Putamen (tissue), 1 donor: ENCODE measurements at regions not wholly inside any gene's neighbourhood (a gene's known extent, or its start where the extent isn't known, plus 50 kb on each side); places are given as distances from the start of the nearest gene placed in this dataset.

Experiments used
- DNase-seq: peaks from one replicate; pipeline ENCODE4 v3.0.0-alpha.2; 2016; ENCODE audit warnings: low spot score

DNA sequence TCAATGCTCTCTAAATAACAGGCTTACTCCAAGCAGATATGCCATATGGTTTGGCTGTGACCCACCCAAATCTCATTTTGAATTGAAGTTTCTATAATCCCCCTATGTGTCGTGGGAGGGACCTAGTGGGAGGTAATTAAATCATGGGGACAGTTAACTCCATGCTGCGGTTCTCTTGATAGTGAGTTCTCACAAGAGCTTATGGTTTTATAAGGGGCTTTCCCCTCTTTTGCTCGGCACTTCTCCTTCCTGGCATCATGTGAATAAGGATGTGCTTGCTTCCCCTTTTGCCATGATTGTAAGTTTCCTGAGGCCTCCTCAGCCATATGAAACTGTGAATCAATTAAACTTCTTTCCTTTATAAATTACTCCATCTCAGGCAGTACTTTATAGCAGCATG lies 302.7 kb upstream of the ZC3H15 start:
- no peak for DNase-seq

DNA sequence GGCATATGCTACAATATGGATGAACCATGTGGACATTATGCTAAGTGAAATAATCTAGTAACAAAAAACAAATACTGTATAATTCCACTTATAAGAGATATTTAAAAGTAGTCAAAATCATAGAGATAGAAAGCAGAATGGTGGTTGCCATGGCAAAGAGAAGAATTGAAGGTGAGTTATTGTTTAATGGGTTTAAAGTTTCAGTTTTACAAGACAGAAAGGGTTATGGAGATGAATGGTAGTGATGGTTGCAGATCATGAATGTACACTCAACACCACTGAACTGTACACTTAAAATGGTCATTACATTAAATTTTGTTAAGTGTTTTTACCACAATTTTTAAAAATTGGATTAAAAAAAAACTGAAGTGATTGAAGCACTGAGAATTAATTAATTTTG lies 298.2 kb upstream of the ZC3H15 start:
- no peak for DNase-seq

DNA sequence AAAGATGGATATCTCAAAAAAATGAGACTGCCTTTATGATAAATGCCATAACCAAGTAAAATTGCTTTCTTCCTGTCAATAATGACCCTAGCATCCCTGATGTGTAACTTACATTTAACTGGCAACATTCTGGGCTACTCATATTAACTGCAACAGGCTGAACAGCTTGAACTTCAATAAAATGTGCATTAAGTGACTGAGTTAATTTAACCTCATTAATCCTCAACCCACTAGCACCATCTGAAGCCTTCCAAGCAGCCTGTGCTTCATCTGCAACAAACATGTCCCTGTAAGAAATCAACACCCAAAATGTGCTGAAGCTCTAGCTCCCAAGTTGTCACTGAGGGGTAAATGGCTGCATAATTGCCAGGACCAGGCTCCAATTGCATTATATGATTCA lies 296.2 kb upstream of the ZC3H15 start:
- no peak for DNase-seq

DNA sequence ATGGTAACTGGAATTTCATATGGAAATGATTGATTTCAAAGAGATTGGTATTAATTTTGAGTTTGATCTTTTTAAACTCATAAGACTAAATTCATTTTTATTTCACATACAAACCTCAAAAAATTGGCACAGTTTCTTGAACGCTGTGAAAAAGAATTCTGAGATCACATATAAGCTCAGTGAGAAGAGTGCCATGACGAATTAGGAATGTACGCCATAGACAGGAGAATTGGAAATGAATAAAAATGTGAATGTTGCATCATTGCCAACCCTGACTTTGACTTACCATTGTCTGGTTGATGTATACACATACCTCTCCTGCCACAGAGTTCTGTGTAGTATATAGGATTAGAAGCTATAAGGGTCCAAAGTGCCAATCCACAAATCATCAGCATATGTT lies 290.4 kb upstream of the ZC3H15 start:
- DNase-seq, result no peak

DNA sequence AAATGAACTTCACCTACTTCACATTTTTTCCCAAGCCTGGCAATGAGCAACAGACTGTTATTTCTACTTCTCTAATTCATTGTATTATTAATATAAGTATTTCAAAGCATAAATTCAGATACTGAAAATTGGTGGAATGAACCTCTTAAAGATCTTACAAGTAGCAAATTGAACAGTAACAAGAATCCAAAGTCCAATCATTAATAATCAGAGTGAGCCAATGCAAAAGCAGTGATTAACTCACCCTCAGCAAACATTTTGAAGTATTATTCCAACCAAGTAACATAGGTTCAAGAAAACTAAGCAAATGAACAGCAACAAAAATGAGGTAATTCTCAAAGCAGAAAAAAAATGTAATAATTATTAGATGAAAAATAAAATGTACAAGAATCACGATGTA lies 288.1 kb upstream of the ZC3H15 start:
- DNase-seq, result no peak

DNA sequence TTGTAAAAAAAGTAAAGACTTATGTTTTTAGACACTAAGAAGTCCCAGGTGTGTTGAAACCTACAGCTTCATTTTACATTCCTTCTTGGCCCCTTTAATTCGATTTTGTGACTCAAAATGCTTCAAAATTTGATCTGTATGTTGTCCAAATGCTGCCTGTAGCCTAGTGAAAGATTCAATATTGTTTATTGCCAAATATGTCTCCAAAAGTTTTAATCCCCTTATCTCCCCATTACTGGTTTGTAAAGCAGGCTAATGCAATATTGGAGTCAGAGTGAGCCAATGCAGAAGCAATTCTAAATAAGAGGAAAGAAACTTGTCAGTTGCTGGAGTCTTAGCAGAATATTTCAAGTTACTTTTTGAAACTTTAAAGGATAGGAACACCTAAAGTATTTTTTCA lies 287.0 kb upstream of the ZC3H15 start:
- no peak for DNase-seq

DNA sequence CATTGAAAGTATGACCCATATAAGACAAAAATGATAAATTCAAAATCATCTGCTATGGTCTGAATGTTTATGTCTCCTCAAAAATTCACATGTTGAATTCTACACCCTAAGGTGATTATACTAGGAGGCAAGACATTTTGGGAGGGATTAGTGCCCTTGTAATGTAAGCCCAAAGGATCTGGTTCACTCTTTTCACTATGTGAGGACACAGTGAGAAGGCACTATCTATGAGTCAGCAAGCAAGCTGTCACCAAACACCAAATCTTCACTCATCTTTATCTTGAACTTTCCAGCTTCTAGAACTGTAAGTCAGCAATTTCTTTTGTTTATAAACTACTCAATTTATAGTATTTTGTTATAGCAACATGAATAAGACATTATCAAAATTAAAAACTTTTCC lies 284.7 kb upstream of the ZC3H15 start:
- no peak for DNase-seq

DNA sequence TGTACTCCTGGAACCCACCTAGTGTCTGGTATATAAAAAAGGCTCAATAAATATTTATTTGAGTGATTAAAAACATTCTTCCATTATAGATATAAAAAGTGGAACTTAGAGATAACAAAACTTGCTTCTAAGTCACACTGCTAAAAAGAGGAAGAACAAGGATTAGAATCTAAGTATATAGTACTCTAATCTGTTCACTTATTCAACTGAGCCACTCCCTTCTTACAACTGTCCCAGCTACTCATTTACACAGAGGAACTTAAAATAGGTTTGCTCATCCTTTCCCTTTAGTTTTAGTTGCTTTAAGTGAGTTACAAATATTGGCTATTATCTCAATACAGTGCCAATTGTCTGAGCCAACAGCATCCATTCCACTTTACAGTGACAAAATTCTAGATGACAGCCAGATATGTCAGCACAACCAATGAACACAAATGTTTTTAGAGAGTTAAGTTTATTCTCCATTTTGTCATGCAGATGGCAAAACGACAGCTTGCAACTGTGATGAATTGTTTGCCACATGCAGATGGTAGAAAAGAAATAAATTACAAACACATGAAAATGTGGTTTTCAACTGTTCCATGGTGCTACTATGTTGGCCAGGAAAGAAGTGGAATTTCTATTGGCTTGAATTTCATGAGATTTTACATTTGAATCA lies 280.7 kb upstream of the ZC3H15 start:
- no peak for DNase-seq

DNA sequence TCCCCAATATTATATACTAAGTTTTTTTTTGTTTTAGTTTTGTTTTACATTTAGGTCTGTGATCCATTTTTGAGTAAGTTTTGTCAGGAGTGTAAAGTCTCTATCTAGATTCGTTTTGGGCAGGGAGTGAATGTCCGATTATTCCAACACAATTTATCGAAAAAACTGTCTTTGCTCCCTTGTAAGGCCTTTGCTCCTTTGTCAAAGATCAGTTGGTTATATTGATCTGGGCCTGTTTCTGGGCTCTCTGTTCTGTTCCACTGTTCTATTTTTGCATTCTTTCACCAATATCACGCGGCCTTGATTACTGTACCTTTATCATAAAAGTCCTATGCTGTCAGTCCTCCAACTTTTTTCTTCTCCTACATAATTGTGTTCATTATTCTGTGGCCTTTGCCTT lies 276.5 kb upstream of the ZC3H15 start:
- no peak for DNase-seq

DNA sequence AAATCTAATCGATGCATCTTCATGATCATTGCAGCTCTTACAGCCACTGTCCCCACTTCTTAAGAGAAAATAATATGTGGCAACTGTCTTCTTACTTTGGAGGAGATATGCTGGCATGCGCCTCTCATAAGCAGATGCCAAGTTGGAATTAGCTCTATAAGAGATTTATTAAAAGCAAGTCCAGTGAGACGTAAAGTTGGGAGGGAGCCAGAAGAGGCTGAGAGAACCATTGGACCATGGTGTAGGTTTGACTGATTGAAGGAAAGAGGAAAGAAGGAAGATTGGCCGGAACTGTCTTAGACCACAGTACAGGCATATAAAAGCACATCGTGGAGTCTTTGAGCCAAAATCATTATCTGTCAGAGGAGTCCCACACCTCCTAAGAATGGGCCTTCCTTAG lies 265.7 kb upstream of the ZC3H15 start:
- DNase-seq, result no peak

DNA sequence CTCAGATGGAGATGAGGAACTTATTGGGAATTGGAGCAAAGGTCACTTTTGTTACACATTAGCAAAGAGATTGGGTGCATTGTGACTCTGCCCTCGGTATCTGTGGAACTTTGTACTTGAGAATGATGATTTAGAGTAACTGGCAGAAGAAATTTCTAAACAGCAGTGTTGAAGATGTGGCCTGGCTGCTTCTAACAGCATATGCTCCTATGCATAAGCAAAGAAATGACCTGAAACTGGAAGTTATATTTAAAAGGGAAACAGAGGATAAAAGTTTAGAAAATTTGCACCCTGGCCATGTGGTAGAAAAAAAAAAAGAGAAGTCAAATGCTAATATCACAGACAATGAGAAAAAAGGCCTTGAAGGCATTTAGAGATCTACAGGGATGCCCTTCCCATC lies 256.8 kb upstream of the ZC3H15 start:
- DNase-seq, result no peak

DNA sequence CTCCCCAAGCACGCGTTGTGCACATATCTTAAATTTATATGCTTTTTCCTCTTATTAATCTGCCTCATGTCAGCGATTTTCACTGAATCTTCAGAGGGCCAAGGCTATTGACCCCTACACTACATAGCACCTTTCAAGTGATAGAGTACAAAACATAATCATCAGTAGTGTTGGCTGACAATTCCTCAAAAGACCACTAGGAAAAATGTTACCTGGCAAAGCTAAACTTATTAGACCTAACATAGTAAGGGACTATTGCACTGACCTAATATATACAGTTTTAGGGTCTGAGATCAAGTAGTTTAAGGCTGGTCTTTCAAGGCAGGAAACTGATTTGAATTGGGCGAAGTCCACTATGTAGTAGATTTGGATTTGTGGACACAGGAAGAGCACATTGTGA lies 244.2 kb upstream of the ZC3H15 start:
- DNase-seq, result no peak

DNA sequence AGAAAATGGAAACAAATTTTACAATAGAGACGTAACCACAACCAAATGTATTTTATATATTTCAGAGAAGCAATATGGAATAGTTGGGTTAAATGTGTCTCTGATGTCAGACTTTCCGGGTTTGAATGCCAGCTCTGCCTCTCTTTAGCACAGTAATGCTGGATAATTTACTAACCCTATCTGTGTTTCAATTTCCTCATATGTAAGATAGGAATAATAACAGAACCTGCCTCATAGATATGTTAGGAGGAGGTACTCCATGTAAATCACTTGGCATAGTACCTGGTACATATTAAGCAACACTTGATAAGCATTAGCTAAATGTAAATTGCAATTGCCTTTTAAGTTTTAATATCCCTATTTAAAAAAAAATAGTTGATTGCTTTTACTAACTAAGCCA lies 231.3 kb upstream of the ZC3H15 start:
- no peak for DNase-seq

DNA sequence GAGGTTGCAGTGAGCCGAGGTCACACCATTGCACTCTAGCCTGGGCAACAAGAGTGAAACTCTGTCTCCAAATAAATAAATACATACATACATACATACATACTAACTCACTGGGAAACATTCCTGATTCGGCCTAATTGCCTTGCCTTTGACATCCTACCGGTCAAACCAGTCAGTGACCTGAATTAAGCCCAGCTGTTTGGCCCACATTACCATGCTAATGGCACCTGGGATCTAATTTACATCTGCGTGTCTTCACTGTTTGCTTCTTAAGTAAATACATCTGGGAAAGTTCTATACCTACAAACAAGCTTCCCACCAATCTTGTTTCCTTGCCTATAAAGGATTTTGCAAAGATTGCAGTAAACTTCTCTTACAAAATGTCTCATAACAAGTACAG lies 230.2 kb upstream of the ZC3H15 start:
- DNase-seq, result no peak

DNA sequence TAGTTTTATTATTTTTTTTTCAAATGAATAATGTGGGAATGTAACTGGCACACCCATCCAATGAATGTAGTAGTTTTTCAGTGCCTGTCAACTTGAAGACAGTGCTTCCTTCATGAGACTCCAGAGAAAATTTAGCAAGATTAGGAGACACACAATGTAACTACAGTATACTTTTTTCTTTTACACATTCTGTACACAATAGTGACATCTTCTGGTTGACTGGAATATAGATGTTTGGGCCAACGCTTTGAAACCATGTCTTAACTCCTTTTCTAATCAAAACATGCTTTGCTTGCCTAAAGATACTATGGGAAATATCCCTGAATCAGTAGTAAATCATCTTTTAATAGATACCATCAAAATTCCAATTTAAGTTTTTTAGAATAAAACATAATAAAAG lies 229.5 kb upstream of the ZC3H15 start:
- peak; percentile 45 for DNase-seq

DNA sequence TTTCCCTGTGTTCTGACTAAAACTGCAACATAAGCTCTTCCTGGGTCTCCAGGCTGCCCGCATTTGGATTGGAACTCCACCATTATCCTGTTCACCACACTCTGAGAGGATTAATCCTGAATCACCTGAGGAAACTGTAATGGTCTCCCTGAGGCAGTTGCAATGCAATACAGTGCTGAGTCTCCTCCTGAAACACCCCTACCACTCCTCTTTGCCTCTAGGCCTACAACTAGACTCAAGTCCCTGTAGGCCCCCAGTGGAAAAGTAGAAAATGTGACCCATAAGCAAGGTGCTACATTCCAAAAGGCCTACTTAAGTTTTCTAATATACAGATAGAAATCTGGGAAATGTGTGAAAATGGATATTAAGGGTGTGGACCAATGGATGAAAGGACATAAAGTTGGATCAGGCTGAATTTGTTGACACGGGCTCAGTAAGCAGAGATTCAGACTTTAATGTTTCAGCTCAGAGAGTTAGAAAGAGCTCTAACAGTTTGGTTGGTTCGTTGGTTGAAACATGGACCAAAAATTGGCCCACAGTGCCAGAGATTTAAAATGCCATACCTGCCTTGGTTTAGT lies 222.3 kb upstream of the ZC3H15 start:
- no peak for DNase-seq

DNA sequence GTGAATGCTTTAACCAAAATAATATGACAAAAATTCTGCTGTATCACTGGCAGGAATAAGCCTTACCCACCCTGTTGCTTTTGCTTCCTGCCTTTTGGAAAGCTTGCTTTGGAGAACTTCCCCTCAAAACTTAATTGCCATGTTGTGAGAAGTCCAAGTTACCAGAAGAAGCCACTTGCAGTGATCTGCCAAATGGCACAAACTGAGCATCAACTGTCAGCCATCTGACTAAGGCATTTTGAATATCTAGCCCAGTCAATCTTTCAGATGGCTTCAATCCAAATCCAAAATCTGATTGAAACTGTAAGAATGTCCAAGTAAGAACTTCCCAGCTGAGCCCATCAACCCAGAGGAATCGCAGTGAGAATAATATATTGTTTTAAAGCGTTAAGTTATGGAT lies 216.5 kb upstream of the ZC3H15 start:
- no peak for DNase-seq

DNA sequence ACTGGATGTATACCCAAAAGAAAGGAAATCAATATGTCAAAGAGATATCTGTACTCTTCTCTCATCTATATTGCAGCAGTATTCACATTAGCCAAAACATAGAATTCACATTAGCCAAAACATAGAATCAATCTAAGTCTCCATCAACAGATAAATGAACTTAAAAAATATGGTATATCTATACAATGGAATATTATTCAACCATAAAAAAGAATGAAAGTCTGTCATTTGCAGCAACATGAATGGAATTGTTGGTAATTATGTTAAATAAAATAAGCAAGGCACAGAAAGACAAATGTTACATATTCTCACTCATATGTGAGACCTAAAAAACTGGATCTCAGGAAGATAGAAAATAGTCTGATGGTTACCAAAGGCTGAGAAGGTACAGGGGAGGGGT lies 212.1 kb upstream of the ZC3H15 start:
- no peak for DNase-seq

DNA sequence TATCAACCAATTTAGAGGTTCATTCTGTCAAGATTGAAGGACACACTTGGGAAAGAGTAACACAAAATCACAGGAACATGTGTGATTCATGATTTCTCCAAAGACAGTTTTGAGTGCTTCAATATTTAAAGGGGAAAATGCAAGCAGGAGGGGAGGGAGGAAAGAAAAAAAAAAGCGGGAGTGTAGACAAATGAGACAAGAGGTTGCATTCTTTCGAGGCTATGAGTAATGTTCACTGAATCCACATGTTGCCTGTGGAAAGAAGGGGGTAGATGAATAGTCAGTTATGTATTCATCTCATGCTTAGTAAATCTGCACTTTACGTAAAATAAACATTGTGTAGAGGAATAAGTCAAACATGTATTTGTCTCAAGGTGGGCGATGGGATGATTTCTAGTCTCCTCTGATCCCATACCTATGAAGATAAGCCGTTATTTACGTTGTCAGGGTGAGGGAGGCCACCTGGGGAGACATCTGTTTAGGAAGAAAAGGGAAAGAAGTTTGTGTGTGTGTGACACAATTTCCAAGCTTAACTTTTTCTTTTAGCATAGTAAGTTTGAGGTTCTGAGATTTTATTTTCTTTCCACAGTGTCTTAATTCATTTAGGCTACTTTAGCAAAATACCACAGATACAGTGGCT lies 211.0 kb upstream of the ZC3H15 start:
- DNase-seq, result no peak

DNA sequence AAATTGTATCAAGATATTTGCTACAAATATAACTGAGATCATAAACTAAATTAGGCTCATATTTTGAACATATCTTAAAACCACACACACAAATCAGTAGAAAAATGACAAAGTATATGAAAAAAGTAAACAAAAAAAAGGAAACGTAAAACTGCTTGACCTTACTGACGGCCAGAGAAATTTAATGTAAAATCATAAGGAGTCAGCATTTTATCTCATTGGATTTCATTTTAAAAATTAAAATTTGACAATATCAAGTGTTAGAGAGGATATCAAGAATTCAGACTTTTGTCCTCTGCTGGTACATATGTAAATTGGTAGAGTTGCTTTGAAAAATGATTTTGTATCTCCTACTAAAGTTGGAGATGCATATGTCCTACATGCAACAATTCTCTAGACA lies 209.2 kb upstream of the ZC3H15 start:
- no peak for DNase-seq

DNA sequence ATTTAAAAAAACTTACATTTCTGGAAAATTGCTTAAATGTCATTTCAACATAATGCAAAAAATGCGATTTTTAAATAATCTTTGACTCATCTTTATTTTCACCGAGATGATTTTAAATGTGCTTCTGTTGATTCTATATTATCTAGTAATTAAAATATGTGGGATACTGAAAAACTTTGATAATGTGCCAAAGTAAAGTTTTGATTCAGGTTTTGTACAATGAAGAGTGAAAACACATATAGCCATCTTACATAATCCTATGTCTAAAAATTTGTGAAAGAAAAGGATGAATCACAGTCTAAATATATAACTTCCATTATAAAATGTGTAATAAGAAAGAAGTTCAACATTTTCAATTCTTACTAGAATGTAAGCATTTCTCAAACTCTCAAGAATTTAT lies 204.3 kb upstream of the ZC3H15 start:
- peak; percentile 13 for DNase-seq

DNA sequence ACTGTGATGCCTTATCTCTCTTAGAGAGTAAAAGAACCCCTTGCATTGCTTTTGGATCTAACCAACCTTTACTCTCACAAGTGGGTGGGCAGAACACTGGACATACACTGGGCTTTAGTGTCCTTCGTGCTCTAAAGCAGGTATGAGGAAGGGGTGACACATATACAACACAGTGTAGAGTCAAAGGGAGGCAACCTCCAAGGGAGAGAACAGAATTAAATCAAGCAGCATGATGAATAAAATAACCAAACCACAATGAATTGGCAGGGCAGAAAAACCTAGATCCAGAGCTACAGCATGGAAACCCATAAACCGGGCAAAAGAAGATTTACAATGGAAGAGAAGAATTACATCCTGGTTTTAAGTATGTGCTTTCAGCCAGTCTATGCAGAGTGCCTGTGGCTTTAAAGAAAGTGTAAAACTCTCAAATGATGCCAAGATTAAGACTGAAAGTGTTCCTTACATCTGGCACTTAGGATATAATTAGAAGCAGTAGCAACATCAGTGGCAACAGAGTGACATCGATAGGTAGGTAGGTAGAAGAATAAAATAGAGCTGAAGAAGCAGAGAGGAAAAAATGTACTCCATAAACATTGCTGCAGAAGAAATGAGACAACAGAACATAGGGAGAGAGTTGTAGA lies 191.7 kb upstream of the ZC3H15 start:
- no peak for DNase-seq

DNA sequence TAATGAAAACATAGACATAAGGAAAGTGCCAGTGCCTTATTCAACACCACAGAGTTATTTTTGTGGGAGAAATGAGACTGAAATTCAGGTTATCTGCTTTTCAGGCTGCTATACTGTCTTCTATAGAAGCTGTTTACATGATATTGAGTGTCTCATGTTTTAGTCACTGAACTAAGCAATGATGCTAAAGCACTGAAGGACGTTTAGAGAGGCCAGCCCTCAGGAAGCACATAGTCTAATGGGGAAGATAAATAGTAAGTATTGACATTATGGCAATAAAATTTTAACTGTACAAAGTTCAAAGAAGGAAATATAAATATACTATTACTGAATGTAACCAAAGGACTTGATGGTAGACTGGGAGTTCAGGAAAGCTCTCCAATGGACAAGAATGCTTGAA lies 186.4 kb upstream of the ZC3H15 start:
- DNase-seq, result no peak

DNA sequence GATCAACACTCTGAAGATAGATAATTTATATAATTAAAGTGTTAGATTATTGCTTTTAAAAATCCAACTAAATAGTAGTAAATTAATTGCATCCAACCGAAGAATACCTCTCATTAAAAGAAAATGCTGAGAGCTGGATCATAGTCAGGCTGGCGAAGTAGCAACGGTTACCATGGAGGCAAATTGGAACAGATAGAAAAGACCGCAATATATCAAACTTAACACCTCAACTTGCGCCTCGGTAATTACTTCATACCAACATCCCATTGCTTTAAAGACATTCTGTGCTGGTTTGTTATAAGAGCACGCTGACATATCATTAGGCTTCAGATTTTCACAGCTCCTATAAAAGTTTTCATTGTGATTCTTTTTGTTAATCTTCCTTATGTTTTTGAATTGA lies 183.8 kb upstream of the ZC3H15 start:
- DNase-seq, result no peak
